HEK293 (cell line): ENCODE measurements at regions not wholly inside any gene's neighbourhood (a gene's known extent, or its start where the extent isn't known, plus 50 kb on each side); places are given as distances from the start of the nearest gene placed in this dataset.

ENCODE experiments used
- ZBTB21 ChIP-seq: fragments of 450-650 bp; formaldehyde crosslinking; IDR thresholded peaks from 2 replicates; pipeline ENCODE4 v1.5.1; 2017; ENCODE audit warnings: missing biosample characterization, missing genetic modification characterization
- ZNF146 ChIP-seq: fragments of 450-650 bp; formaldehyde crosslinking; IDR thresholded peaks from 2 replicates; pipeline ENCODE4 v1.5.1; 2016; ENCODE audit warnings: missing biosample characterization, missing genetic modification characterization
- ZNF274 ChIP-seq, 2 experiments: fragments of 200-500 bp in 1 of 2; fragments of 450-650 bp in 1 of 2; sonication (Bioruptor generic) in 1 of 2; formaldehyde crosslinking in 1 of 2; IDR thresholded peaks; 2 replicates each; pipeline versions ENCODE4 v1.5.1 to v1.6.1; 2014 to 2016; ENCODE audit warnings: borderline replicate concordance in 1 of 2, inconsistent platforms in 1 of 2, low read length in 1 of 2, missing biosample characterization in 1 of 2, missing genetic modification characterization in 1 of 2
- TF ChIP-seq, protein P1 (sequence below): fragments of 450-650 bp; formaldehyde crosslinking; IDR thresholded peaks from 2 replicates; pipeline ENCODE4 v1.5.1; 2016; ENCODE audit warnings: missing biosample characterization, missing genetic modification characterization
- TF ChIP-seq, protein P2 (sequence below): fragments of 450-650 bp; formaldehyde crosslinking; IDR thresholded peaks from 2 replicates; pipeline ENCODE4 v1.5.1; 2016; ENCODE audit warnings: missing biosample characterization, missing genetic modification characterization

DNA sequence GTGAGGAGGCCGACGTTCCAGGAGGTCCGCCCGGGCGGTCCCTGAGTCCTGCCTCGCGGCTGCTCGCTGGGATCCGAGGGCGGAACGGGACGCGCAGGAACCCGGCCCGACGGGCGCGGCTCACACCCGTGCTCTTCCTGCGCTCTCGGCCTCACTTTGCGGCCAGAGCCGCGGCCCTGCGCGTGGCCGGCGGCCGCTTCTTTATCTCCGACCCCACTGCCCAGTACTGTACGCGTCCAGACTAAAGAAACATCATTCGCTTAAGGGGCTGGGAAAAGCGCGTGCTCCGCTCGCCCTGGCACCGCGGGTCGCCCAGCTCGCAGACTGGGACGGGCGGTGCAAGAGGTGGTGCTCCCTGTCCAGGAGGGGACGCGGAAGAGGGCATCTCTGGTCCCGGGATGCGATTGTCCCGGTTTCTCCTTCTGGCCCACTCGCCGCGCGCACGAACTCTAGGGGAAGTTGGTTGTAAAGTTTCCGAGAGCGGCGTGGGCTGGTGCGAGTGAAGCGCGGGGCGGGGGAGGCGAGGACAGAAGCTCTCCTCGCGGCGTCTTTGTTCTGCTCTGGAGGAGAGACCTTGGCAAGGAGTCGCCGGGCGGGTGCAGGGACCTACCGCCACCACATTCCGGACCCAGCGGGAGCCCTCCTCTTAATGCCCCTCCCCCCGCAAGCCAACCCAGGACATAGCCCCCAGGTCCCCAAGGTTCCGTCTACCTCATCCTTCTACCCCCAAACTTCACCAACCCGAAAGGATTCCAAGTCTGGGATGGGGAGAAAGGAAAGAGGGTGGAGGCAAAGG, 71.0 kb downstream of the SOX4 start:
- TF ChIP-seq, protein P1, sequence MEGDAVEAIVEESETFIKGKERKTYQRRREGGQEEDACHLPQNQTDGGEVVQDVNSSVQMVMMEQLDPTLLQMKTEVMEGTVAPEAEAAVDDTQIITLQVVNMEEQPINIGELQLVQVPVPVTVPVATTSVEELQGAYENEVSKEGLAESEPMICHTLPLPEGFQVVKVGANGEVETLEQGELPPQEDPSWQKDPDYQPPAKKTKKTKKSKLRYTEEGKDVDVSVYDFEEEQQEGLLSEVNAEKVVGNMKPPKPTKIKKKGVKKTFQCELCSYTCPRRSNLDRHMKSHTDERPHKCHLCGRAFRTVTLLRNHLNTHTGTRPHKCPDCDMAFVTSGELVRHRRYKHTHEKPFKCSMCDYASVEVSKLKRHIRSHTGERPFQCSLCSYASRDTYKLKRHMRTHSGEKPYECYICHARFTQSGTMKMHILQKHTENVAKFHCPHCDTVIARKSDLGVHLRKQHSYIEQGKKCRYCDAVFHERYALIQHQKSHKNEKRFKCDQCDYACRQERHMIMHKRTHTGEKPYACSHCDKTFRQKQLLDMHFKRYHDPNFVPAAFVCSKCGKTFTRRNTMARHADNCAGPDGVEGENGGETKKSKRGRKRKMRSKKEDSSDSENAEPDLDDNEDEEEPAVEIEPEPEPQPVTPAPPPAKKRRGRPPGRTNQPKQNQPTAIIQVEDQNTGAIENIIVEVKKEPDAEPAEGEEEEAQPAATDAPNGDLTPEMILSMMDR (tag by site-specific recombination), result no peak
- TF ChIP-seq, protein P2, sequence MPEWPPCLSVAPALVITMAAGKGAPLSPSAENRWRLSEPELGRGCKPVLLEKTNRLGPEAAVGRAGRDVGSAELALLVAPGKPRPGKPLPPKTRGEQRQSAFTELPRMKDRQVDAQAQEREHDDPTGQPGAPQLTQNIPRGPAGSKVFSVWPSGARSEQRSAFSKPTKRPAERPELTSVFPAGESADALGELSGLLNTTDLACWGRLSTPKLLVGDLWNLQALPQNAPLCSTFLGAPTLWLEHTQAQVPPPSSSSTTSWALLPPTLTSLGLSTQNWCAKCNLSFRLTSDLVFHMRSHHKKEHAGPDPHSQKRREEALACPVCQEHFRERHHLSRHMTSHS (tag by site-specific recombination), result no peak
- TF ChIP-seq ZNF274 (IDR thresholded peaks at IDR 0.05; ENCODE audit: low read length) (no peak), ZNF274 (tag by site-specific recombination; IDR thresholded peaks at IDR 0.05; ENCODE audit: borderline replicate concordance) (no peak), ZNF146 (tag by site-specific recombination) (no peak), ZBTB21 (no peak)
